GM12878 (cell line): ENCODE measurements at regions not wholly inside any gene's neighbourhood (a gene's known extent, or its start where the extent isn't known, plus 50 kb on each side); places are given as distances from the start of the nearest gene placed in this dataset.

Source experiments
- ATAC-seq: fragments of 200-7000 bp; cut with Tn5 transposase; 3 replicates; pipeline ENCODE4 v1.9.1; 2020; ENCODE audit warnings: mild to moderate bottlenecking, moderate library complexity
- BruUV-seq: library from RNA; stranded (reverse); fragments of 400-500 nt; replicated peaks from 2 replicates; lab custom pipeline; 2021; lab: Mats Ljungman, UMichigan
- CTCF ChIA-PET: fragments of 300-600 bp; sonication (Branson Sonifier 250); formaldehyde crosslinking; extraction: SDS; loops from one replicate; lab custom pipeline; 2021; ENCODE audit warnings: inconsistent platforms; lab: Yijun Ruan, JAX
- POLR2A ChIA-PET: fragments of 350-600 bp; formaldehyde crosslinking; extraction: SDS; loops from one replicate; lab custom pipeline; 2021; ENCODE audit warnings: inconsistent platforms; lab: Charles Lee
- RAD21 ChIA-PET: fragments of 300-600 bp; sonication (Branson Sonifier 250); formaldehyde crosslinking; loops from one replicate; lab custom pipeline; 2023; ENCODE audit warnings: antibody characterized with exemption; ENCODE audit not compliant: unreplicated experiment; lab: Charles Lee
- SMC1A ChIA-PET: fragments of 300-600 bp; sonication (Branson Sonifier 250); formaldehyde crosslinking; loops from one replicate; lab custom pipeline; 2023; ENCODE audit not compliant: unreplicated experiment, uncharacterized antibody; lab: Charles Lee
- DNase-seq: peaks from one replicate; pipeline ENCODE4 v3.0.0-alpha.2; 2011; ENCODE audit warnings: low read depth, low spot score
- FAIRE-seq: peaks from 3 replicates; lab custom pipeline; 2011; peaks lifted over from hg19 to GRCh38; lab: Jason Lieb, UNC
- H2AFZ ChIP-seq: 2 replicates; pipeline ENCODE4 v1.6.0; 2011; ENCODE audit warnings: low read depth, low read length, control low read depth; ENCODE audit not compliant: control insufficient read depth
- H3K27ac ChIP-seq: 2 replicates; pipeline ENCODE4 v1.5.1; 2011; ENCODE audit warnings: control low read depth; ENCODE audit not compliant: control insufficient read depth, insufficient read depth
- H3K27me3 ChIP-seq, 2 experiments: replicated peaks in 1 of 2; 2 replicates each; pipeline versions ENCODE4 v1.6.0 to v1.6.1; 2011; ENCODE audit warnings: low read length in 1 of 2; ENCODE audit not compliant: control insufficient read depth in 2 of 2, insufficient read depth in 2 of 2
- H3K36me3 ChIP-seq, 2 experiments: 2 replicates each; pipeline ENCODE4 v1.5.1; 2011; ENCODE audit warnings: low read length in 1 of 2; ENCODE audit not compliant: control insufficient read depth in 2 of 2, insufficient read depth in 2 of 2
- H3K4me1 ChIP-seq: 2 replicates; pipeline ENCODE4 v1.6.1; 2011; ENCODE audit warnings: mild to moderate bottlenecking, low read length, moderate library complexity, mixed read lengths; ENCODE audit not compliant: control insufficient read depth, insufficient read depth
- H3K4me2 ChIP-seq: 2 replicates; pipeline ENCODE4 v1.6.0; 2011; ENCODE audit warnings: control low read depth; ENCODE audit not compliant: control insufficient read depth, insufficient read depth
- H3K4me3 ChIP-seq: fragments of 200-600 bp; sonication (generic); 2 replicates; pipeline ENCODE4 v1.5.1; 2016
- H3K79me2 ChIP-seq: 2 replicates; pipeline ENCODE4 v1.6.0; 2011; ENCODE audit warnings: low read length; ENCODE audit not compliant: control insufficient read depth, insufficient read depth
- H3K9ac ChIP-seq: 2 replicates; pipeline ENCODE4 v1.8.0; 2011; ENCODE audit warnings: low read length, control low read depth, mixed read lengths; ENCODE audit not compliant: control insufficient read depth, insufficient read depth
- H3K9me3 ChIP-seq: replicated peaks from 3 replicates; pipeline ENCODE4 v1.5.1; 2011; ENCODE audit warnings: mild to moderate bottlenecking, low read length; ENCODE audit not compliant: control insufficient read depth, insufficient read depth
- H4K20me1 ChIP-seq: 2 replicates; pipeline ENCODE4 v1.6.0; 2011; ENCODE audit not compliant: control insufficient read depth, insufficient read depth
- CHD2 ChIP-seq: IDR thresholded peaks from 2 replicates; pipeline ENCODE4 v1.6.1; 2011; ENCODE audit warnings: low read depth, low read length, improper control_type of control experiment, borderline replicate concordance
- EGR1 ChIP-seq, 2 experiments: IDR thresholded peaks; 1 replicate in 1 of 2; 2 replicates in 1 of 2; pipeline ENCODE4 v1.6.1; 2011 to 2012; ENCODE audit warnings: low read depth in 2 of 2, low read length in 2 of 2, borderline replicate concordance in 1 of 2, mild to moderate bottlenecking in 1 of 2, moderate library complexity in 1 of 2
- ETV6 ChIP-seq, 2 experiments: fragments of 450-650 bp in 1 of 2; IDR thresholded peaks in 1 of 2; conservative IDR thresholded peaks in 1 of 2; 2 replicates each; pipeline ENCODE4 v1.6.1; 2014; ENCODE audit warnings: antibody characterized with exemption in 1 of 2, borderline replicate concordance in 1 of 2, low read depth in 1 of 2, mild to moderate bottlenecking in 1 of 2, moderate library complexity in 1 of 2
- GATAD2B ChIP-seq: fragments of 450-650 bp; conservative IDR thresholded peaks from 2 replicates; pipeline ENCODE4 v1.6.1; 2017; ENCODE audit warnings: low read depth, mild to moderate bottlenecking, moderate library complexity
- HDAC6 ChIP-seq: fragments of 200-600 bp; sonication (generic); IDR thresholded peaks from one replicate; pipeline ENCODE4 v1.8.0; 2017; ENCODE audit warnings: antibody characterized with exemption; ENCODE audit not compliant: unreplicated experiment
- MXI1 ChIP-seq: fragments of 150-350 bp; IDR thresholded peaks from 2 replicates; pipeline ENCODE4 v1.6.1; 2011; ENCODE audit warnings: low read depth, mild to moderate bottlenecking, inconsistent platforms, low read length, improper control_type of control experiment
- PAX8 ChIP-seq: fragments of 450-650 bp; IDR thresholded peaks from 2 replicates; pipeline ENCODE4 v1.6.1; 2017; ENCODE audit warnings: mild to moderate bottlenecking, moderate library complexity
- POU2F2 ChIP-seq: IDR thresholded peaks from 3 replicates; pipeline ENCODE4 v1.6.1; 2011; ENCODE audit warnings: low read depth, mild to moderate bottlenecking, low read length, borderline replicate concordance
- RB1 ChIP-seq: fragments of 450-650 bp; formaldehyde crosslinking; IDR thresholded peaks from 2 replicates; pipeline ENCODE4 v1.6.1; 2017; ENCODE audit warnings: mild to moderate bottlenecking, borderline replicate concordance
- RBBP5 ChIP-seq: fragments of 200-600 bp; sonication (generic); conservative IDR thresholded peaks from 2 replicates; pipeline ENCODE4 v1.6.1; 2016
- RELA ChIP-seq: fragments of 450-650 bp; IDR thresholded peaks from 2 replicates; pipeline ENCODE4 v1.8.0; 2014; ENCODE audit warnings: borderline replicate concordance; ENCODE audit not compliant: partially characterized antibody
- SPI1 ChIP-seq: IDR thresholded peaks from 2 replicates; pipeline ENCODE4 v1.6.1; 2011; ENCODE audit warnings: low read depth, mild to moderate bottlenecking, low read length, moderate library complexity, borderline replicate concordance; ENCODE audit not compliant: insufficient read depth
- STAT3 ChIP-seq: IDR thresholded peaks from 2 replicates; pipeline ENCODE4 v1.6.1; 2011; ENCODE audit warnings: low read depth, low read length, improper control_type of control experiment
- SUPT20H ChIP-seq: IDR thresholded peaks from 2 replicates; pipeline ENCODE4 v1.6.1; 2011; ENCODE audit warnings: low read depth, mild to moderate bottlenecking, low read length, moderate library complexity, borderline replicate concordance; ENCODE audit not compliant: control insufficient read depth
- TCF7 ChIP-seq: IDR thresholded peaks from 2 replicates; pipeline ENCODE4 v1.6.1; 2014; ENCODE audit warnings: antibody characterized with exemption, borderline replicate concordance
- WGBS: methylation state at CpG from one replicate; pipeline ENCODE4 v1.1.6; 2016; ENCODE audit warnings: low lambda C conversion rate; ENCODE audit not compliant: insufficient replicate concordance, insufficient coverage; ENCODE audit errors: missing lambda C conversion rate; 5-methylcytosine and 5-hydroxymethylcytosine counted together
- in situ Hi-C: fragments of 300-500 bp; cut with MboI; formaldehyde crosslinking; loops from 9 replicates; pipeline ENCODE4 v1.14.3; 2018; ENCODE audit warnings: mixed read lengths
- intact Hi-C: fragments of 100-400 bp; cut with micrococcal nuclease; formaldehyde crosslinking; loops from one replicate; pipeline ENCODE4 v1.14.2; 2022; ENCODE audit not compliant: unreplicated experiment
- TF ChIP-seq, protein P1 (sequence below): fragments of 450-650 bp; IDR thresholded peaks from 2 replicates; pipeline ENCODE4 v1.6.1; 2017; ENCODE audit warnings: mild to moderate bottlenecking, moderate library complexity
- TF ChIP-seq, protein P2 (sequence below): IDR thresholded peaks from 2 replicates; pipeline ENCODE4 v1.6.1; 2011; ENCODE audit warnings: low read depth, mild to moderate bottlenecking, low read length, moderate library complexity, borderline replicate concordance; ENCODE audit errors: extremely low read depth
- TF ChIP-seq, protein P3 (sequence below): fragments of 450-650 bp; IDR thresholded peaks from 2 replicates; pipeline ENCODE4 v1.6.1; 2017; ENCODE audit warnings: mild to moderate bottlenecking

DNA sequence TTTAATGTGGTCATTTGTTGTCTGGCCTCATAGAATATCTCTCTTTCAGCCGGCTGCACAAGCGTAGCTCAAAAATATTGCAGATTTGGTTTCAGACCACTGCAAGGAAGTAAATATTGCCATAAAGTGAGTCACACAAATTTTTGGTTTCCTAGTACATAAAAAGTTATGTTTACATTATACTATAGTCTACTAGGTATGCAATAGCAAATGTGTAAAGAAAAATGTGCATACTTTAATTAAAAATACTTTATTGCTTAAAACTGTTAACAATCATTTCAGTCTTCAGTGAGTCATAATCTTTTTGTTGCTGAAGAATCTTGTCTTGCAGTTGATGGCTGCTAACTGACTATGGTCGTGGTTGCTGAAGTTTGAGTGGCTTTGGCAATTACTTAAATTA is 425.1 kb upstream of the ROBO1 start:
- no peak for DNase-seq
- ChIA-PET CTCF (interaction anchor here (0.6 kb wide), 1 partner anchor 134 kb away, joined by 3 read pairs; no protein-coding TSS in a partner anchor), POLR2A (no interaction called here)
- Histone ChIP-seq H3K4me1 (no peaks in the 10 kb centered on the region), H3K9me3 (no peaks in the 10 kb centered on the region), H3K4me3 (no peak overlapping the region), H2AFZ (no peak overlapping the region), H3K79me2 (no peaks in the 10 kb centered on the region)
- TF ChIP-seq POU2F2 (no peak), PAX8 (no peak), TCF7 (no peak), ETV6 (conservative IDR thresholded peaks at IDR 0.05 in 1 of 2, IDR thresholded peaks at IDR 0.05 in 1 of 2; ENCODE audit: borderline replicate concordance in 1 of 2, low read depth in 1 of 2) (no peak), CHD2 (no peak), RBBP5 (no peak), HDAC6 (no peak), STAT3 (no peak), MXI1 (no peak), GATAD2B (no peak), RELA (no peak), EGR1 (IDR thresholded peaks at IDR 0.05; ENCODE audit: borderline replicate concordance in 1 of 2, low read depth in 2 of 2, low read length in 2 of 2) (no peak), SUPT20H (no peak), SPI1 (no peak), RB1 (no peak)
- TF ChIP-seq, protein P1, sequence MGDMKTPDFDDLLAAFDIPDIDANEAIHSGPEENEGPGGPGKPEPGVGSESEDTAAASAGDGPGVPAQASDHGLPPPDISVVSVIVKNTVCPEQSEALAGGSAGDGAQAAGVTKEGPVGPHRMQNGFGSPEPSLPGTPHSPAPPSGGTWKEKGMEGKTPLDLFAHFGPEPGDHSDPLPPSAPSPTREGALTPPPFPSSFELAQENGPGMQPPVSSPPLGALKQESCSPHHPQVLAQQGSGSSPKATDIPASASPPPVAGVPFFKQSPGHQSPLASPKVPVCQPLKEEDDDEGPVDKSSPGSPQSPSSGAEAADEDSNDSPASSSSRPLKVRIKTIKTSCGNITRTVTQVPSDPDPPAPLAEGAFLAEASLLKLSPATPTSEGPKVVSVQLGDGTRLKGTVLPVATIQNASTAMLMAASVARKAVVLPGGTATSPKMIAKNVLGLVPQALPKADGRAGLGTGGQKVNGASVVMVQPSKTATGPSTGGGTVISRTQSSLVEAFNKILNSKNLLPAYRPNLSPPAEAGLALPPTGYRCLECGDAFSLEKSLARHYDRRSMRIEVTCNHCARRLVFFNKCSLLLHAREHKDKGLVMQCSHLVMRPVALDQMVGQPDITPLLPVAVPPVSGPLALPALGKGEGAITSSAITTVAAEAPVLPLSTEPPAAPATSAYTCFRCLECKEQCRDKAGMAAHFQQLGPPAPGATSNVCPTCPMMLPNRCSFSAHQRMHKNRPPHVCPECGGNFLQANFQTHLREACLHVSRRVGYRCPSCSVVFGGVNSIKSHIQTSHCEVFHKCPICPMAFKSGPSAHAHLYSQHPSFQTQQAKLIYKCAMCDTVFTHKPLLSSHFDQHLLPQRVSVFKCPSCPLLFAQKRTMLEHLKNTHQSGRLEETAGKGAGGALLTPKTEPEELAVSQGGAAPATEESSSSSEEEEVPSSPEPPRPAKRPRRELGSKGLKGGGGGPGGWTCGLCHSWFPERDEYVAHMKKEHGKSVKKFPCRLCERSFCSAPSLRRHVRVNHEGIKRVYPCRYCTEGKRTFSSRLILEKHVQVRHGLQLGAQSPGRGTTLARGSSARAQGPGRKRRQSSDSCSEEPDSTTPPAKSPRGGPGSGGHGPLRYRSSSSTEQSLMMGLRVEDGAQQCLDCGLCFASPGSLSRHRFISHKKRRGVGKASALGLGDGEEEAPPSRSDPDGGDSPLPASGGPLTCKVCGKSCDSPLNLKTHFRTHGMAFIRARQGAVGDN = no peak
- TF ChIP-seq, protein P2, sequence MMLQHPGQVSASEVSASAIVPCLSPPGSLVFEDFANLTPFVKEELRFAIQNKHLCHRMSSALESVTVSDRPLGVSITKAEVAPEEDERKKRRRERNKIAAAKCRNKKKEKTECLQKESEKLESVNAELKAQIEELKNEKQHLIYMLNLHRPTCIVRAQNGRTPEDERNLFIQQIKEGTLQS = no peak
- TF ChIP-seq, protein P3, sequence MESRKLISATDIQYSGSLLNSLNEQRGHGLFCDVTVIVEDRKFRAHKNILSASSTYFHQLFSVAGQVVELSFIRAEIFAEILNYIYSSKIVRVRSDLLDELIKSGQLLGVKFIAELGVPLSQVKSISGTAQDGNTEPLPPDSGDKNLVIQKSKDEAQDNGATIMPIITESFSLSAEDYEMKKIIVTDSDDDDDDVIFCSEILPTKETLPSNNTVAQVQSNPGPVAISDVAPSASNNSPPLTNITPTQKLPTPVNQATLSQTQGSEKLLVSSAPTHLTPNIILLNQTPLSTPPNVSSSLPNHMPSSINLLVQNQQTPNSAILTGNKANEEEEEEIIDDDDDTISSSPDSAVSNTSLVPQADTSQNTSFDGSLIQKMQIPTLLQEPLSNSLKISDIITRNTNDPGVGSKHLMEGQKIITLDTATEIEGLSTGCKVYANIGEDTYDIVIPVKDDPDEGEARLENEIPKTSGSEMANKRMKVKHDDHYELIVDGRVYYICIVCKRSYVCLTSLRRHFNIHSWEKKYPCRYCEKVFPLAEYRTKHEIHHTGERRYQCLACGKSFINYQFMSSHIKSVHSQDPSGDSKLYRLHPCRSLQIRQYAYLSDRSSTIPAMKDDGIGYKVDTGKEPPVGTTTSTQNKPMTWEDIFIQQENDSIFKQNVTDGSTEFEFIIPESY = no peak
- TF ChIP-seq, all 136 proteins: peak for 0
- no peaks in the 10 kb centered on the region for H4K20me1 ChIP-seq
- no peaks in the 10 kb centered on the region for H3K27me3 ChIP-seq
- SMC1A ChIA-PET = no interaction called here
- no peak overlapping the region for H3K4me2 ChIP-seq
- no TSS peak for BruUV-seq
- in situ Hi-C loops = no loop called here
- H3K27ac ChIP-seq = no peak overlapping the region
- RAD21 ChIA-PET = no interaction called here
- H3K36me3 ChIP-seq = no peaks in the 10 kb centered on the region
- intact Hi-C loops = no loop called here
- FAIRE-seq (no peak), ATAC-seq (no peak)
- no peak overlapping the region for H3K9ac ChIP-seq
- WGBS = 22% methylated on average over 3 of the region's 3 CpGs
